K562 (cell line): ENCODE measurements at regions not wholly inside any gene's neighbourhood (a gene's known extent, or its start where the extent isn't known, plus 50 kb on each side); places are given as distances from the start of the nearest gene placed in this dataset.

Experiments
- ATAC-seq: fragments of 200-7000 bp; cut with Tn5 transposase; 3 replicates; pipeline ENCODE4 v1.9.1; 2020; ENCODE audit warnings: moderate library complexity
- BruUV-seq: library from RNA; stranded (reverse); fragments of 400-500 nt; replicated peaks from 2 replicates; lab custom pipeline; 2021; lab: Mats Ljungman, UMichigan
- CTCF ChIA-PET: fragments of 300-600 bp; formaldehyde crosslinking; extraction: SDS; loops from one replicate; lab custom pipeline; 2021; ENCODE audit warnings: low intra/inter-chr PET ratio; lab: Yijun Ruan, JAX
- POLR2A ChIA-PET: fragments of 300-600, 350-650 bp; sonication (Branson Sonifier 250); formaldehyde crosslinking; extraction: SDS; loops from one replicate; lab custom pipeline; 2021; ENCODE audit warnings: antibody characterized with exemption, inconsistent platforms; lab: Yijun Ruan, JAX
- DNase-seq, 4 experiments: peaks; one replicate each; pipeline versions ENCODE4 v3.0.0 to v3.0.0-alpha.2; 2011 to 2018; ENCODE audit warnings: low spot score in 3 of 4, mixed read lengths in 3 of 4; ENCODE audit errors: extremely low read depth in 1 of 4
- FAIRE-seq: peaks from 2 replicates; lab custom pipeline; 2011; peaks lifted over from hg19 to GRCh38; lab: Jason Lieb, UNC
- H2AFZ ChIP-seq: 2 replicates; pipeline ENCODE4 v1.6.0; 2011; ENCODE audit warnings: low read depth, low read length, control low read depth, inconsistent platforms
- H3K27ac ChIP-seq: fragments of 200-600 bp; 3 replicates; pipeline ENCODE4 v1.8.0; 2011; ENCODE audit warnings: low read depth, mild to moderate bottlenecking, control low read depth, inconsistent platforms, low read length, moderate library complexity, mixed read lengths; ENCODE audit errors: extremely low read depth
- H3K27me3 ChIP-seq, 2 experiments: fragments of 300-600 bp in 1 of 2; 2 replicates in 1 of 2; 3 replicates in 1 of 2; pipeline versions ENCODE4 v1.6.0 to v1.8.0; 2011; ENCODE audit warnings: inconsistent platforms in 2 of 2, low read length in 2 of 2, mild to moderate bottlenecking in 1 of 2, mixed read lengths in 1 of 2, moderate library complexity in 1 of 2; ENCODE audit not compliant: control insufficient read depth in 2 of 2, insufficient read depth in 2 of 2
- H3K36me3 ChIP-seq: fragments of 300-600 bp; 3 replicates; pipeline ENCODE4 v1.8.0; 2011; ENCODE audit warnings: mild to moderate bottlenecking, low read length, inconsistent platforms; ENCODE audit not compliant: control insufficient read depth, insufficient read depth
- H3K4me1 ChIP-seq, 2 experiments: fragments of 200-600 bp in 1 of 2; replicated peaks in 1 of 2; 2 replicates in 1 of 2; 3 replicates in 1 of 2; pipeline versions ENCODE4 v1.5.1 to v1.8.0; 2011; ENCODE audit warnings: inconsistent platforms in 2 of 2, low read length in 2 of 2, mild to moderate bottlenecking in 1 of 2, mixed read lengths in 1 of 2, moderate library complexity in 1 of 2; ENCODE audit not compliant: control insufficient read depth in 2 of 2, insufficient read depth in 2 of 2
- H3K4me2 ChIP-seq: 2 replicates; pipeline ENCODE4 v1.6.1; 2011; ENCODE audit warnings: low read length, control low read depth, inconsistent platforms, mixed read lengths; ENCODE audit not compliant: insufficient read depth
- H3K4me3 ChIP-seq: fragments of 200-600 bp; sonication (generic), shearing (Covaris generic); 2 replicates; pipeline ENCODE4 v1.5.1; 2016; ENCODE audit warnings: control low read depth, inconsistent platforms
- H3K79me2 ChIP-seq: fragments of 200-600 bp; 3 replicates; pipeline ENCODE4 v1.8.0; 2011; ENCODE audit warnings: low read length, inconsistent platforms; ENCODE audit not compliant: control insufficient read depth, insufficient read depth
- H3K9ac ChIP-seq, 2 experiments: 2 replicates each; pipeline versions ENCODE4 v1.6.0 to v1.6.1; 2011; ENCODE audit warnings: low read depth in 2 of 2, low read length in 2 of 2, control low read depth in 1 of 2, inconsistent platforms in 1 of 2, mild to moderate bottlenecking in 1 of 2, mixed read lengths in 1 of 2; ENCODE audit not compliant: insufficient read depth in 1 of 2
- H3K9me1 ChIP-seq: one replicate; pipeline ENCODE4 v1.6.0; 2011; ENCODE audit warnings: inconsistent platforms, mild to moderate bottlenecking, low read length, moderate library complexity; ENCODE audit not compliant: control insufficient read depth, insufficient read depth
- H3K9me3 ChIP-seq: replicated peaks from 2 replicates; pipeline ENCODE4 v1.5.1; 2011; ENCODE audit warnings: low read depth, low read length, inconsistent platforms; ENCODE audit not compliant: control insufficient read depth, insufficient read depth
- H4K20me1 ChIP-seq: replicated peaks from 2 replicates; pipeline ENCODE4 v1.6.1; 2011; ENCODE audit warnings: low read length, inconsistent platforms, mixed read lengths; ENCODE audit not compliant: control insufficient read depth, insufficient read depth
- DIDO1 ChIP-seq: fragments of 450-650 bp; IDR thresholded peaks from 2 replicates; pipeline ENCODE4 v1.6.1; 2016; ENCODE audit warnings: low read depth, missing biosample characterization, missing genetic modification characterization
- ELF1 ChIP-seq: fragments of 200-800 bp; sonication (Bioruptor generic); IDR thresholded peaks from 2 replicates; pipeline ENCODE4 v1.6.1; 2016; ENCODE audit warnings: missing genetic modification characterization, missing compliant biosample characterization
- ELF4 ChIP-seq: fragments of 450-650 bp; formaldehyde crosslinking; IDR thresholded peaks from 2 replicates; pipeline ENCODE4 v1.4.0; 2022; ENCODE audit warnings: missing genetic modification characterization
- ELK3 ChIP-seq: fragments of 450-650 bp; formaldehyde crosslinking; IDR thresholded peaks from 2 replicates; pipeline ENCODE4 v1.4.0; 2020; ENCODE audit warnings: mild to moderate bottlenecking
- IFI16 ChIP-seq: fragments of 250-450 bp; sonication (Bioruptor Pico); IDR thresholded peaks from 2 replicates; pipeline ENCODE4 v2.1.2; 2022; ENCODE audit warnings: mild to moderate bottlenecking, inconsistent platforms
- MTA1 ChIP-seq: fragments of 450-650 bp; IDR thresholded peaks from 2 replicates; pipeline ENCODE4 v1.6.1; 2017; ENCODE audit warnings: borderline replicate concordance
- NFE2 ChIP-seq: IDR thresholded peaks from 2 replicates; pipeline ENCODE4 v1.6.1; 2014; ENCODE audit warnings: antibody characterized with exemption, low read depth
- POLR2AphosphoS5 ChIP-seq: IDR thresholded peaks from 2 replicates; pipeline ENCODE4 v1.6.1; 2011; ENCODE audit warnings: mild to moderate bottlenecking, low read depth, low read length, moderate library complexity; ENCODE audit not compliant: control insufficient read depth, insufficient read depth
- POU5F1 ChIP-seq: fragments of 150-350 bp; IDR thresholded peaks from 2 replicates; pipeline ENCODE4 v1.6.1; 2014; ENCODE audit warnings: borderline replicate concordance, low read length, low read depth, mild to moderate bottlenecking; ENCODE audit not compliant: partially characterized antibody
- PYGO2 ChIP-seq: fragments of 450-650 bp; IDR thresholded peaks from 2 replicates; pipeline ENCODE4 v1.6.1; 2016; ENCODE audit warnings: mild to moderate bottlenecking, missing genetic modification characterization, moderate library complexity, missing compliant biosample characterization
- RB1 ChIP-seq: fragments of 450-650 bp; IDR thresholded peaks from 2 replicates; pipeline ENCODE4 v1.6.1; 2017; ENCODE audit warnings: low read depth, mild to moderate bottlenecking
- RREB1 ChIP-seq: fragments of 250-450 bp; sonication (Bioruptor Pico); IDR thresholded peaks from 2 replicates; pipeline ENCODE4 v1.4.0; 2020
- SNIP1 ChIP-seq: fragments of 450-650 bp; IDR thresholded peaks from 2 replicates; pipeline ENCODE4 v1.7.1; 2017; ENCODE audit warnings: low read depth, mild to moderate bottlenecking
- SNRNP70 ChIP-seq: fragments of 200-400 bp; formaldehyde crosslinking; optimal IDR thresholded peaks from 2 replicates; pipeline ENCODE3; 2017; ENCODE audit warnings: low read depth, low read length
- SOX6 ChIP-seq: fragments of 450-650 bp; IDR thresholded peaks from 2 replicates; pipeline ENCODE4 v1.6.1; 2014; ENCODE audit warnings: mild to moderate bottlenecking
- TFAM ChIP-seq: fragments of 250-450 bp; sonication (Bioruptor Pico); conservative IDR thresholded peaks from 2 replicates; pipeline ENCODE4 v1.5.0; 2021; ENCODE audit warnings: mild to moderate bottlenecking, moderate library complexity
- VEZF1 ChIP-seq: fragments of 200-800 bp; sonication (Bioruptor generic); IDR thresholded peaks from 2 replicates; pipeline ENCODE4 v1.6.1; 2017; ENCODE audit warnings: missing genetic modification characterization, missing compliant biosample characterization
- ZFX ChIP-seq: sonication (generic); formaldehyde crosslinking; IDR thresholded peaks from 2 replicates; pipeline ENCODE4 v1.8.0; 2022; ENCODE audit warnings: mild to moderate bottlenecking, missing genetic modification reagents, moderate library complexity
- WGBS: fragments of 100-300 bp; shearing (Covaris generic); methylation state at CpG from one replicate; pipeline ENCODE4 v1.1.6; 2016; ENCODE audit warnings: low coverage, mixed read lengths; ENCODE audit not compliant: insufficient coverage; ENCODE audit errors: missing lambda C conversion rate; 5-methylcytosine and 5-hydroxymethylcytosine counted together
- in situ Hi-C: fragments of 300-500 bp; cut with MboI; formaldehyde crosslinking; loops from 4 replicates; pipeline ENCODE4 v1.15.0; 2018; ENCODE audit warnings: inconsistent platforms, mixed read lengths
- intact Hi-C: fragments of 100-400 bp; cut with micrococcal nuclease; formaldehyde crosslinking; loops from 2 replicates; pipeline ENCODE4 v1.14.2; 2022

- in situ Hi-C loops (no loop called here), intact Hi-C loops (no loop called here)
- POLR2A ChIA-PET: no interaction called here
- Histone ChIP-seq H3K4me1 (no peaks in the 10 kb centered on the region), H3K79me2 (no peaks in the 10 kb centered on the region), H3K9me3 (no peaks in the 10 kb centered on the region), H3K36me3 (no peaks in the 10 kb centered on the region), H3K27ac (no peak overlapping the region), H3K4me3 (no peak overlapping the region), H3K4me2 (no peak overlapping the region), H3K27me3 (no peaks in the 10 kb centered on the region), H4K20me1 (no peaks in the 10 kb centered on the region), H3K9ac (no peak overlapping the region), H3K9me1 (no peaks in the 10 kb centered on the region), H2AFZ (no peak overlapping the region)
- no peak for FAIRE-seq
- BruUV-seq: no TSS peak
- 0% methylated on average over 2 of the region's 2 CpGs for WGBS
- no peak for DNase-seq
- CTCF ChIA-PET: no interaction called here
- ATAC-seq: no peak
- TF ChIP-seq IFI16 (no peak), NFE2 (no peak), ELK3 (CRISPR knock-in tag) (no peak), VEZF1 (CRISPR knock-in tag) (no peak), ZFX (CRISPR knock-in tag) (no peak), POU5F1 (no peak), RREB1 (CRISPR knock-in tag) (no peak), RB1 (no peak), SNIP1 (no peak), ELF1 (tag) (no peak), SOX6 (no peak), DIDO1 (no peak), PYGO2 (no peak), POLR2AphosphoS5 (no peak), ELF4 (CRISPR knock-in tag) (no peak), SNRNP70 (no peak), TFAM (CRISPR knock-in tag) (no peak), MTA1 (no peak)
Observed at GRCh38 chr5:167732499-167732898, 558.9 kb upstream of the WWC1 start.
